HepG2 (cell line): ENCODE measurements at regions not wholly inside any gene's neighbourhood (a gene's known extent, or its start where the extent isn't known, plus 50 kb on each side); places are given as distances from the start of the nearest gene placed in this dataset.

Experiments used
- AGO2 ChIP-seq: fragments of 200-400 bp; formaldehyde crosslinking; optimal IDR thresholded peaks from 2 replicates; pipeline ENCODE3; 2017; ENCODE audit warnings: mild to moderate bottlenecking, low read depth, low read length, moderate library complexity
- DZIP1 ChIP-seq: sonication (generic); formaldehyde crosslinking; IDR thresholded peaks from 2 replicates; pipeline ENCODE4 v1.5.0; 2020; ENCODE audit warnings: mild to moderate bottlenecking, missing genetic modification reagents
- GMEB1 ChIP-seq: sonication (generic); formaldehyde crosslinking; IDR thresholded peaks from 2 replicates; pipeline ENCODE4 v1.5.1; 2020; ENCODE audit warnings: missing genetic modification reagents, mild to moderate bottlenecking, borderline replicate concordance
- NR2F1 ChIP-seq, 2 experiments: fragments of 450-650 bp in 1 of 2; formaldehyde crosslinking in 1 of 2; IDR thresholded peaks; 2 replicates each; pipeline versions ENCODE4 v1.5.0 to v1.6.1; 2016 to 2020; ENCODE audit warnings: mild to moderate bottlenecking in 1 of 2, missing compliant biosample characterization in 1 of 2, missing genetic modification reagents in 1 of 2, moderate library complexity in 1 of 2
- SATB2 ChIP-seq: sonication (generic); formaldehyde crosslinking; IDR thresholded peaks from 2 replicates; pipeline ENCODE4 v1.5.0; 2020; ENCODE audit warnings: missing genetic modification reagents
- TBX2 ChIP-seq: sonication (generic); formaldehyde crosslinking; IDR thresholded peaks from 2 replicates; pipeline ENCODE4 v1.5.0; 2020; ENCODE audit warnings: missing genetic modification reagents, mild to moderate bottlenecking, borderline replicate concordance
- TP53 ChIP-seq: sonication (generic); formaldehyde crosslinking; conservative IDR thresholded peaks from 2 replicates; pipeline ENCODE4 v1.4.0; 2020; ENCODE audit warnings: missing genetic modification reagents
- XRCC5 ChIP-seq: fragments of 200-400 bp; formaldehyde crosslinking; optimal IDR thresholded peaks from 2 replicates; pipeline ENCODE3; 2017; ENCODE audit warnings: mild to moderate bottlenecking, low read length
- ZC3H4 ChIP-seq: sonication (generic); formaldehyde crosslinking; IDR thresholded peaks from 2 replicates; pipeline ENCODE4 v1.4.0; 2020; ENCODE audit warnings: missing genetic modification reagents, borderline replicate concordance
- ZMAT5 ChIP-seq: sonication (generic); formaldehyde crosslinking; IDR thresholded peaks from 2 replicates; pipeline ENCODE4 v1.5.0; 2020; ENCODE audit warnings: mild to moderate bottlenecking, low read depth, missing genetic modification reagents, borderline replicate concordance
- ZNF282 ChIP-seq: fragments of 450-650 bp; IDR thresholded peaks from 2 replicates; pipeline ENCODE4 v1.6.1; 2018; ENCODE audit not compliant: partially characterized antibody
- ZNF512B ChIP-seq: sonication (generic); formaldehyde crosslinking; IDR thresholded peaks from 2 replicates; pipeline ENCODE4 v1.5.1; 2020; ENCODE audit warnings: missing genetic modification reagents, mild to moderate bottlenecking, borderline replicate concordance
- ZNF547 ChIP-seq: sonication (generic); formaldehyde crosslinking; IDR thresholded peaks from 2 replicates; pipeline ENCODE4 v1.5.1; 2020; ENCODE audit warnings: mild to moderate bottlenecking, missing genetic modification reagents
- TF ChIP-seq, protein P1 (sequence below): sonication (generic); formaldehyde crosslinking; conservative IDR thresholded peaks from 2 replicates; pipeline ENCODE4 v1.4.0; 2020; ENCODE audit warnings: missing genetic modification reagents
- TF ChIP-seq, protein P2 (sequence below): sonication (generic); formaldehyde crosslinking; IDR thresholded peaks from 2 replicates; pipeline ENCODE4 v1.5.0; 2020; ENCODE audit warnings: mild to moderate bottlenecking, missing genetic modification reagents, borderline replicate concordance

DNA sequence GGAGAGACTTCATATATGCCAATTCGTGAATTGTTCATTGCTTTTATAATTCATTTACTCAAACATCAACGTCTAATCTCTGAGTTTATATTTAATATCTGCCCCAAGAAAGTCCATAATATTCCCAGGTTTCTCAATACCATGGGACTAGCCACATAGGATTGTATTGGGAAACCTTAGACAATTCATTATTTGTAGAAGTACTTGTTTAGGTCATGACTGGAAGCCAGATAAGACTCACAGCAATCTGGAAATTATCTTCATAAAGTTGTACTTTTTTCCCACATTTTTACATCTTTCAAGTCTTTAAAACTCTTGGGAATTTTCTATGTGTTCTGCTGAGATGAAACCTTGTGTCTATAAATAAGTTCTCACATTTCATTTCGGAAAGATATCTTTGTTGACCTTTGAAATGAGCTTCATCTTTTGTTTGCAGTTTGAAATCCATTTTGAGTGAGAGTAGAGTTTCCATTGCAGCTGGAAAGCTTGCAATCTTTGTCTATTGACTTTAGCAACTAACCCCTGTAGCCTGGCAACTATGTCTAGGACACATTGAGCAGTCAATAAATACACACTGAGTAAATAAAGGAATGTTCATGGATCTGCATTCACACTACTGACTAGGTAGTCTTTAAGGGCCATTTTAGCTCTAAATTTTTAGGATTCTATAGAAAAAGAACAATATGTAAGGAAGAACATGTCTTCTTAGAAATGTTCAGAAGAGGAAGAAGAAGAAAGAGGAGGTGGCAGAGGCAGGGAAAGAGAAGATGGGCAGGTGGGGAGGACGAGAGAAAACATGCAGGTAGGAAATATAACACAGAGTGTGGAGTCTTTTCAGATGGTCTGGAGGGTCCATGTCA lies 154.4 kb downstream of the LRIG3 start (continued):
- TF ChIP-seq ZNF512B (CRISPR knock-in tag) = peak; percentile 84; the same call in 1 of the 2 replicates
- TF ChIP-seq XRCC5 = no peak
- no peak for TF ChIP-seq ZNF282
- TF ChIP-seq, protein P1, sequence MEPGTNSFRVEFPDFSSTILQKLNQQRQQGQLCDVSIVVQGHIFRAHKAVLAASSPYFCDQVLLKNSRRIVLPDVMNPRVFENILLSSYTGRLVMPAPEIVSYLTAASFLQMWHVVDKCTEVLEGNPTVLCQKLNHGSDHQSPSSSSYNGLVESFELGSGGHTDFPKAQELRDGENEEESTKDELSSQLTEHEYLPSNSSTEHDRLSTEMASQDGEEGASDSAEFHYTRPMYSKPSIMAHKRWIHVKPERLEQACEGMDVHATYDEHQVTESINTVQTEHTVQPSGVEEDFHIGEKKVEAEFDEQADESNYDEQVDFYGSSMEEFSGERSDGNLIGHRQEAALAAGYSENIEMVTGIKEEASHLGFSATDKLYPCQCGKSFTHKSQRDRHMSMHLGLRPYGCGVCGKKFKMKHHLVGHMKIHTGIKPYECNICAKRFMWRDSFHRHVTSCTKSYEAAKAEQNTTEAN (CRISPR knock-in tag) = peak; percentile 55; the same call in 1 of the 2 replicates
- TF ChIP-seq NR2F1 (CRISPR knock-in tag; IDR thresholded peaks at IDR 0.05) = peak in 1 of 2 experiments; percentile 55; a peak in 2 of 4 replicates
- TF ChIP-seq ZC3H4 (CRISPR knock-in tag) = no peak
- TF ChIP-seq TBX2 (CRISPR knock-in tag) = peak; percentile 66
- TF ChIP-seq TP53 (CRISPR knock-in tag) = no peak
- no peak for TF ChIP-seq AGO2
- TF ChIP-seq DZIP1 (CRISPR knock-in tag) = no peak
- TF ChIP-seq GMEB1 (CRISPR knock-in tag) = no peak
- no peak for TF ChIP-seq ZNF547 (CRISPR knock-in tag)
- TF ChIP-seq, protein P2, sequence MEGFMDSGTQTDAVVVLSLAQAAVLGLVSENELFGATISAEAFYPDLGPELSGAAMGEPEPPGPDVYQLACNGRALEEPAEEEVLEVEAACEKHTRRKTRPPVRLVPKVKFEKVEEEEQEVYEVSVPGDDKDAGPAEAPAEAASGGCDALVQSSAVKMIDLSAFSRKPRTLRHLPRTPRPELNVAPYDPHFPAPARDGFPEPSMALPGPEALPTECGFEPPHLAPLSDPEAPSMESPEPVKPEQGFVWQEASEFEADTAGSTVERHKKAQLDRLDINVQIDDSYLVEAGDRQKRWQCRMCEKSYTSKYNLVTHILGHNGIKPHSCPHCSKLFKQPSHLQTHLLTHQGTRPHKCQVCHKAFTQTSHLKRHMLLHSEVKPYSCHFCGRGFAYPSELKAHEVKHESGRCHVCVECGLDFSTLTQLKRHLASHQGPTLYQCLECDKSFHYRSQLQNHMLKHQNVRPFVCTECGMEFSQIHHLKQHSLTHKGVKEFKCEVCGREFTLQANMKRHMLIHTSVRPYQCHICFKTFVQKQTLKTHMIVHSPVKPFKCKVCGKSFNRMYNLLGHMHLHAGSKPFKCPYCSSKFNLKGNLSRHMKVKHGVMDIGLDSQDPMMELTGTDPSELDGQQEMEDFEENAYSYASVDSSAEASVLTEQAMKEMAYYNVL (CRISPR knock-in tag) = no peak
- TF ChIP-seq ZMAT5 (CRISPR knock-in tag) = no peak
- no peak for TF ChIP-seq SATB2 (CRISPR knock-in tag)
